Vagina (tissue), 2 donors: ENCODE measurements at regions not wholly inside any gene's neighbourhood (a gene's known extent, or its start where the extent isn't known, plus 50 kb on each side); places are given as distances from the start of the nearest gene placed in this dataset.

Experiments
- DNase-seq, 2 donors: peaks; one replicate each; pipeline ENCODE4 v3.0.0-alpha.2; 2017; ENCODE audit errors: extremely low spot score in 2 of 2
- H3K27ac ChIP-seq: fragments of 200-600 bp; sonication (generic); one replicate; pipeline ENCODE4 v1.5.1; 2019
- H3K27me3 ChIP-seq: fragments of 200-600 bp; sonication (generic); one replicate; pipeline ENCODE4 v1.5.1; 2019
- H3K36me3 ChIP-seq, 2 donors: fragments of 200-600 bp; sonication (generic); one replicate each; pipeline ENCODE4 v1.5.1; 2017 to 2019
- H3K4me1 ChIP-seq: fragments of 200-600 bp; sonication (generic); one replicate; pipeline ENCODE4 v1.5.1; 2019
- H3K4me3 ChIP-seq, 2 donors: fragments of 200-600 bp; sonication (generic); 1 replicate in 1 of 2; 2 replicates in 1 of 2; pipeline ENCODE4 v1.5.1; 2016 to 2019
- H3K9me3 ChIP-seq: fragments of 200-600 bp; sonication (generic); one replicate; pipeline ENCODE4 v1.5.1; 2019
- CTCF ChIP-seq, 3 experiments: fragments of 450-650 bp in 2 of 3; fragments of 200-600 bp in 1 of 3; sonication (generic) in 1 of 3; IDR thresholded peaks; one replicate each; pipeline ENCODE4 v1.5.1; 2017 to 2019; ENCODE audit warnings: antibody characterized with exemption in 3 of 3, mild to moderate bottlenecking in 2 of 3, moderate library complexity in 2 of 3
- POLR2A ChIP-seq, 2 donors: fragments of 450-650 bp; IDR thresholded peaks; one replicate each; pipeline ENCODE4 v1.6.1; 2017; ENCODE audit warnings: antibody characterized with exemption in 2 of 2, mild to moderate bottlenecking in 2 of 2, moderate library complexity in 2 of 2
- POLR2AphosphoS5 ChIP-seq, 2 donors: sonication (generic); formaldehyde crosslinking; IDR thresholded peaks; one replicate each; pipeline ENCODE4 v1.9.0; 2017; ENCODE audit warnings: antibody characterized with exemption in 2 of 2, mild to moderate bottlenecking in 2 of 2, low read depth in 1 of 2; ENCODE audit not compliant: insufficient read depth in 1 of 2
- intact Hi-C: fragments of 100-400 bp; cut with DNase I; formaldehyde crosslinking; loops from one replicate; pipeline ENCODE4 v1.15.1; 2023

- no peaks in the 10 kb centered on the region for H3K4me1 ChIP-seq
- no peak overlapping the region for H3K4me3 ChIP-seq
- H3K27me3 ChIP-seq, result no peaks in the 10 kb centered on the region
- no peak for TF ChIP-seq CTCF (IDR thresholded peaks at IDR 0.05)
- no peak for TF ChIP-seq POLR2AphosphoS5 (IDR thresholded peaks at IDR 0.05; ENCODE audit: insufficient read depth in 1 of 2, low read depth in 1 of 2)
- no peak for TF ChIP-seq POLR2A (IDR thresholded peaks at IDR 0.05)
- no peaks in the 10 kb centered on the region for H3K36me3 ChIP-seq
- H3K9me3 ChIP-seq, result no peaks in the 10 kb centered on the region
- intact Hi-C loops, result no loop called here
- DNase-seq, result no peak
- H3K27ac ChIP-seq, result no peak overlapping the region
Observed at GRCh38 chr13:111519041-111519440, 198.6 kb downstream of the TEX29 start.

- DNase-seq, result no peak
- H3K27ac ChIP-seq, result no peak overlapping the region
- intact Hi-C loops, result no loop called here
- H3K9me3 ChIP-seq, result no peaks in the 10 kb centered on the region
- H3K27me3 ChIP-seq, result no peaks in the 10 kb centered on the region
- no peaks in the 10 kb centered on the region for H3K4me1 ChIP-seq
- H3K36me3 ChIP-seq, result no peaks in the 10 kb centered on the region
- no peak overlapping the region for H3K4me3 ChIP-seq
- TF ChIP-seq POLR2AphosphoS5 (IDR thresholded peaks at IDR 0.05; ENCODE audit: insufficient read depth in 1 of 2, low read depth in 1 of 2) (no peak), CTCF (IDR thresholded peaks at IDR 0.05) (no peak), POLR2A (IDR thresholded peaks at IDR 0.05) (no peak)
Observed at GRCh38 chr13:111519490-111520170, 199.2 kb downstream of the TEX29 start.

GRCh38 chr13:111521030-111521429, 200.6 kb downstream of the TEX29 start:
- Histone ChIP-seq H3K36me3 (no peaks in the 10 kb centered on the region), H3K4me3 (no peak overlapping the region), H3K27ac (no peak overlapping the region), H3K9me3 (no peaks in the 10 kb centered on the region), H3K27me3 (no peaks in the 10 kb centered on the region), H3K4me1 (no peaks in the 10 kb centered on the region)
- TF ChIP-seq POLR2A (IDR thresholded peaks at IDR 0.05) (no peak), POLR2AphosphoS5 (IDR thresholded peaks at IDR 0.05; ENCODE audit: insufficient read depth in 1 of 2, low read depth in 1 of 2) (no peak), CTCF (IDR thresholded peaks at IDR 0.05) (no peak)
- DNase-seq, result no peak
- intact Hi-C loops, result no loop called here

DNA sequence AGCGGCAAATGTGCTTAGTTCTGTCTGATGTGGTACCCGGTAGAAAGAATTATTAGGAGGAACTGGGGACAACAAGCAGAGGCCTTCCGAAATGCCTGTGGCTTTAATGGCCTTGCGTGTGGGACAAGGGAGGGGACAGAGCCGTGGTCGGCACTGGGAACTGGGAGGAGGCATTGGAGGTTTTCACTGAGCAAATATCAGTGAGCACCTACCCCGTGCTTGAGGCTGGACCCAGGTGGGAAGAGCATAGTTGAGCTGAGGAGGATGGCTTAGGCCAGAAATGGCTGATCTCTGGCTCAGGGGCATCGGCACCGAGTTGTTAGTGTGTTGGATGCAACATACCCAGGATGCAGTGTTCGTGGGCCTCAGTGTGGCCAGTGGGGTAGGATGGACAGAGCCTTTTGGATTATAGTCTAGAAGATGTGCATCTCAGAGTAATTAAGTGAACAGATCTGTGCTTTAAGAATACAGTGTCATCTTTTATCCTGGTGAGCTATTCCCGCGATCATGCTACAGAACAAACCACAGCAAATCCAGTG, 201.3 kb downstream of the TEX29 start:
- TF ChIP-seq CTCF (IDR thresholded peaks at IDR 0.05), result no peak
- no peak for TF ChIP-seq POLR2AphosphoS5 (IDR thresholded peaks at IDR 0.05; ENCODE audit: insufficient read depth in 1 of 2, low read depth in 1 of 2)
- no peak for TF ChIP-seq POLR2A (IDR thresholded peaks at IDR 0.05)
- intact Hi-C loops, result no loop called here

More for the DNA sequence above, 201.3 kb downstream of the TEX29 start:
- Histone ChIP-seq H3K9me3 (no peaks in the 10 kb centered on the region), H3K4me1 (no peaks in the 10 kb centered on the region), H3K27me3 (no peaks in the 10 kb centered on the region), H3K27ac (no peak overlapping the region), H3K36me3 (no peaks in the 10 kb centered on the region), H3K4me3 (no peak overlapping the region)
- no peak for DNase-seq
